GM23248 (cell line): ENCODE measurements at regions not wholly inside any gene's neighbourhood (a gene's known extent, or its start where the extent isn't known, plus 50 kb on each side); places are given as distances from the start of the nearest gene placed in this dataset.

ENCODE experiments used
- EZH2 ChIP-seq: fragments of 200-600 bp; sonication (generic); IDR thresholded peaks from 2 replicates; pipeline ENCODE4 v1.6.1; 2018; ENCODE audit warnings: antibody characterized with exemption, mild to moderate bottlenecking; ENCODE audit not compliant: insufficient read depth, poor library complexity, severe bottlenecking
- EZH2phosphoT487 ChIP-seq: fragments of 200-600 bp; sonication (generic); IDR thresholded peaks from 2 replicates; pipeline ENCODE4 v1.6.1; 2018; ENCODE audit warnings: antibody characterized with exemption, moderate library complexity, mild to moderate bottlenecking, low read depth; ENCODE audit not compliant: insufficient read depth

DNA sequence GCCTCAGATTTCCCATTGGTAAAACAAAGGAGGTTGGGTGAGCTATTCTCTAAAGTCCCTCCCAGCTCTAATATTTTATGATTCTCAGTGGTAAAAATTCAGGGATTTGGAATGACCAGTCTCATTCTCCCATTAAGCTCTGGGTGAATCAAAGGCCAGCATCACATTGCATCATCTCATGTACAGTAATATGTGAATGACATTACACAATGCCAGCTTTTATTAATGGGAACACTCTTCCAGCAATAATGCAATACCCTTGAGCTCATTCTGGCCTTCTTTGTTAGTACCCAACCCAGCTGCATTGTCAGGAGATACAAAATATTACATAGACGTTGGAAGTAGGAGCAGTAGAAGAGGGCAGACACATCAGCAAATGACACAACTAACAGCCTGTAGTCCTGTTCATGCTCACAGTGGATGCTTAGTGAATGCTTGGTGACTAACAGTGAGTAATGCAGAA is 100.0 kb upstream of the EGR2 start:
- TF ChIP-seq EZH2phosphoT487 (0 out of 2 replicates have a peak, but pooled peaks have one; percentile 50), EZH2 (no peak)
